ENCODE measurements at regions not wholly inside any gene's neighbourhood (a gene's known extent, or its start where the extent isn't known, plus 50 kb on each side); places are given as distances from the start of the nearest gene placed in this dataset.

DNA sequence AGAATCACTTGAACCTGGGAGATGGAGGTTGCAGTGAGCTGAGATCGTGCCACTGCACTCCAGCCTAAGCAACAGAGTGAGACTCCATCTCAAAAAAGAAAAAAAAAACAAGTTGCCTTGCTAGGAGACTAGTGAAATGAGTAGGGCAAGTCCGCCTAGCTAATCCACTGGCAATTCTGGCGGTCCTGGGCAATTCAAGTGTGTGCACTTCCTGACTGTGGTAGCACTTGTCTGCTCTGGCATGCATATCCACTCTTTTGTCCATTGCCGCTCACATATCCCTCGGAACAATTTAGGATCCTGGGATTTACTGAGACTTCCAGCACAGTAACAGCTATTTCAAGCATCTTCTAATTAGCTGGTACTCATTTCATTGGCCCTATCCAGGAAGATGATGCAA, 426.3 kb upstream of the ADGRL2 start:
- no peak overlapping the region for H3K9ac ChIP-seq (ENCODE audit: low read length)
- no peak overlapping the region for H2AFZ ChIP-seq (ENCODE audit: low read depth, low read length)
- no peak overlapping the region for H3K4me3 ChIP-seq (ENCODE audit: low read length)
- no peaks in the 10 kb centered on the region for H3K9me2 ChIP-seq (ENCODE audit: insufficient read depth, low read length)
- no peaks in the 10 kb centered on the region for H3K36me3 ChIP-seq (ENCODE audit: insufficient read depth, low read length)
- H3F3A ChIP-seq (ENCODE audit: insufficient read depth, low read length, poor library complexity, severe bottlenecking), result no peaks in the 10 kb centered on the region
- H4K20me1 ChIP-seq (ENCODE audit: insufficient read depth), result no peaks in the 10 kb centered on the region
- TF ChIP-seq, protein P1, sequence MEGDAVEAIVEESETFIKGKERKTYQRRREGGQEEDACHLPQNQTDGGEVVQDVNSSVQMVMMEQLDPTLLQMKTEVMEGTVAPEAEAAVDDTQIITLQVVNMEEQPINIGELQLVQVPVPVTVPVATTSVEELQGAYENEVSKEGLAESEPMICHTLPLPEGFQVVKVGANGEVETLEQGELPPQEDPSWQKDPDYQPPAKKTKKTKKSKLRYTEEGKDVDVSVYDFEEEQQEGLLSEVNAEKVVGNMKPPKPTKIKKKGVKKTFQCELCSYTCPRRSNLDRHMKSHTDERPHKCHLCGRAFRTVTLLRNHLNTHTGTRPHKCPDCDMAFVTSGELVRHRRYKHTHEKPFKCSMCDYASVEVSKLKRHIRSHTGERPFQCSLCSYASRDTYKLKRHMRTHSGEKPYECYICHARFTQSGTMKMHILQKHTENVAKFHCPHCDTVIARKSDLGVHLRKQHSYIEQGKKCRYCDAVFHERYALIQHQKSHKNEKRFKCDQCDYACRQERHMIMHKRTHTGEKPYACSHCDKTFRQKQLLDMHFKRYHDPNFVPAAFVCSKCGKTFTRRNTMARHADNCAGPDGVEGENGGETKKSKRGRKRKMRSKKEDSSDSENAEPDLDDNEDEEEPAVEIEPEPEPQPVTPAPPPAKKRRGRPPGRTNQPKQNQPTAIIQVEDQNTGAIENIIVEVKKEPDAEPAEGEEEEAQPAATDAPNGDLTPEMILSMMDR (IDR thresholded peaks at IDR 0.05; ENCODE audit: poor library complexity, severe bottlenecking), result no peak
- TF ChIP-seq EZH2 (IDR thresholded peaks at IDR 0.05; ENCODE audit: borderline replicate concordance, insufficient read depth, low read length, poor library complexity, severe bottlenecking), result no peak
- TF ChIP-seq SMC3 (conservative IDR thresholded peaks at IDR 0.05; ENCODE audit: poor library complexity), result no peak
- no peak for TF ChIP-seq MXI1 (conservative IDR thresholded peaks at IDR 0.05; ENCODE audit: poor library complexity, severe bottlenecking)
- no peak for TF ChIP-seq EP300 (conservative IDR thresholded peaks at IDR 0.05; ENCODE audit: poor library complexity, severe bottlenecking)
- no peaks in the 10 kb centered on the region for H3K79me2 ChIP-seq (replicated peaks; ENCODE audit: insufficient read depth, low read length)
- no peak overlapping the region for H3K27ac ChIP-seq (ENCODE audit: low read length)
- no peaks in the 10 kb centered on the region for H3K9me3 ChIP-seq (ENCODE audit: low read length)
- no peaks in the 10 kb centered on the region for H3K27me3 ChIP-seq (ENCODE audit: insufficient read depth, low read depth, low read length)
- H3K4me2 ChIP-seq (ENCODE audit: low read length), result no peak overlapping the region

DNA sequence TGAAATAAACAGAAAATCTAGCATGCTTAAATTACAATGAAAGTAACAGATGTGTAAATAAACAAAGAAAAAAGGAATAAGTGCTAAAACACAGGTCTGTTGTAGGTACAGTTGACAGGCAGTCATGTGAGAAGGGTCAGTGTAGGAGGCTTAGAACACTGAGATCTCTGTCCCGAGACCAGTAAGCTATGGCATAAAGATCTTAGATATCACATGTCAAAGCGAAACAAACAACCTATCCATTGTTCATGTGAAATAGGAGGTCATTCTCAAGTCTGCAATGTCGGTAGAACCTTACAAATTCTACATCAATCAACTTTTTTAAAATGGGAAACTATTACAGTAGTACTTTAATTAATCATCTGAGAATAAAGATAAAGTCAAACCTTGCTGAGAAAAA, 428.9 kb upstream of the ADGRL2 start:
- no peaks in the 10 kb centered on the region for H3K36me3 ChIP-seq (ENCODE audit: insufficient read depth, low read length)
- H3K4me2 ChIP-seq (ENCODE audit: low read length), result no peak overlapping the region
- no peaks in the 10 kb centered on the region for H3K79me2 ChIP-seq (replicated peaks; ENCODE audit: insufficient read depth, low read length)
- H3K4me3 ChIP-seq (ENCODE audit: low read length), result no peak overlapping the region
- no peaks in the 10 kb centered on the region for H3K9me3 ChIP-seq (ENCODE audit: low read length)
- no peaks in the 10 kb centered on the region for H3F3A ChIP-seq (ENCODE audit: insufficient read depth, low read length, poor library complexity, severe bottlenecking)
- H3K27ac ChIP-seq (ENCODE audit: low read length), result no peak overlapping the region
- H3K9me2 ChIP-seq (ENCODE audit: insufficient read depth, low read length), result no peaks in the 10 kb centered on the region
- no peak overlapping the region for H3K9ac ChIP-seq (ENCODE audit: low read length)
- no peaks in the 10 kb centered on the region for H3K27me3 ChIP-seq (ENCODE audit: insufficient read depth, low read depth, low read length)
- TF ChIP-seq MXI1 (conservative IDR thresholded peaks at IDR 0.05; ENCODE audit: poor library complexity, severe bottlenecking), result no peak
- TF ChIP-seq, protein P1 (IDR thresholded peaks at IDR 0.05; ENCODE audit: poor library complexity, severe bottlenecking), result no peak
- TF ChIP-seq POLR2AphosphoS5 (IDR thresholded peaks at IDR 0.05), result no peak
- no peak for TF ChIP-seq TAF1 (IDR thresholded peaks at IDR 0.05; ENCODE audit: low read depth)
- TF ChIP-seq EP300 (conservative IDR thresholded peaks at IDR 0.05; ENCODE audit: poor library complexity, severe bottlenecking), result no peak
- TF ChIP-seq, protein P2, sequence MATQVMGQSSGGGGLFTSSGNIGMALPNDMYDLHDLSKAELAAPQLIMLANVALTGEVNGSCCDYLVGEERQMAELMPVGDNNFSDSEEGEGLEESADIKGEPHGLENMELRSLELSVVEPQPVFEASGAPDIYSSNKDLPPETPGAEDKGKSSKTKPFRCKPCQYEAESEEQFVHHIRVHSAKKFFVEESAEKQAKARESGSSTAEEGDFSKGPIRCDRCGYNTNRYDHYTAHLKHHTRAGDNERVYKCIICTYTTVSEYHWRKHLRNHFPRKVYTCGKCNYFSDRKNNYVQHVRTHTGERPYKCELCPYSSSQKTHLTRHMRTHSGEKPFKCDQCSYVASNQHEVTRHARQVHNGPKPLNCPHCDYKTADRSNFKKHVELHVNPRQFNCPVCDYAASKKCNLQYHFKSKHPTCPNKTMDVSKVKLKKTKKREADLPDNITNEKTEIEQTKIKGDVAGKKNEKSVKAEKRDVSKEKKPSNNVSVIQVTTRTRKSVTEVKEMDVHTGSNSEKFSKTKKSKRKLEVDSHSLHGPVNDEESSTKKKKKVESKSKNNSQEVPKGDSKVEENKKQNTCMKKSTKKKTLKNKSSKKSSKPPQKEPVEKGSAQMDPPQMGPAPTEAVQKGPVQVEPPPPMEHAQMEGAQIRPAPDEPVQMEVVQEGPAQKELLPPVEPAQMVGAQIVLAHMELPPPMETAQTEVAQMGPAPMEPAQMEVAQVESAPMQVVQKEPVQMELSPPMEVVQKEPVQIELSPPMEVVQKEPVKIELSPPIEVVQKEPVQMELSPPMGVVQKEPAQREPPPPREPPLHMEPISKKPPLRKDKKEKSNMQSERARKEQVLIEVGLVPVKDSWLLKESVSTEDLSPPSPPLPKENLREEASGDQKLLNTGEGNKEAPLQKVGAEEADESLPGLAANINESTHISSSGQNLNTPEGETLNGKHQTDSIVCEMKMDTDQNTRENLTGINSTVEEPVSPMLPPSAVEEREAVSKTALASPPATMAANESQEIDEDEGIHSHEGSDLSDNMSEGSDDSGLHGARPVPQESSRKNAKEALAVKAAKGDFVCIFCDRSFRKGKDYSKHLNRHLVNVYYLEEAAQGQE (IDR thresholded peaks at IDR 0.05; ENCODE audit: borderline replicate concordance), result no peak
- TF ChIP-seq SMC3 (conservative IDR thresholded peaks at IDR 0.05; ENCODE audit: poor library complexity), result no peak
- no peak for TF ChIP-seq EZH2 (IDR thresholded peaks at IDR 0.05; ENCODE audit: borderline replicate concordance, insufficient read depth, low read length, poor library complexity, severe bottlenecking)
- TF ChIP-seq RAD21 (conservative IDR thresholded peaks at IDR 0.05), result no peak
- H2AFZ ChIP-seq (ENCODE audit: low read depth, low read length), result no peak overlapping the region
- no peaks in the 10 kb centered on the region for H4K20me1 ChIP-seq (ENCODE audit: insufficient read depth)

Data from neural cell (in vitro differentiated cells).